SK-N-SH (cell line): ENCODE measurements at regions not wholly inside any gene's neighbourhood (a gene's known extent, or its start where the extent isn't known, plus 50 kb on each side); places are given as distances from the start of the nearest gene placed in this dataset.

Source experiments
- CTCF ChIA-PET: fragments of 300-600, 350-600 bp; formaldehyde crosslinking; extraction: SDS; loops from one replicate; lab custom pipeline; 2021; lab: Yijun Ruan, JAX
- POLR2A ChIA-PET: fragments of 350-600 bp; sonication (Branson Sonifier 250); formaldehyde crosslinking; extraction: SDS; loops from one replicate; lab custom pipeline; 2020; ENCODE audit warnings: antibody characterized with exemption, inconsistent platforms; lab: Yijun Ruan, JAX
- DNase-seq: peaks from one replicate; pipeline ENCODE4 v3.0.0; 2012
- H2AFZ ChIP-seq: fragments of 200-600 bp; sonication (generic); 2 replicates; pipeline ENCODE4 v1.8.1; 2016; ENCODE audit warnings: antibody characterized with exemption, mild to moderate bottlenecking, low read depth
- H3F3A ChIP-seq: fragments of 200-600 bp; sonication (generic); replicated peaks from 2 replicates; pipeline ENCODE3; 2016; ENCODE audit warnings: antibody characterized with exemption, mild to moderate bottlenecking; ENCODE audit not compliant: insufficient read depth
- H3K27ac ChIP-seq, 2 experiments: fragments of 200-500 bp in 1 of 2; fragments of 200-600 bp in 1 of 2; sonication (Bioruptor generic) in 1 of 2; sonication (generic), shearing (Covaris generic) in 1 of 2; 2 replicates each; pipeline versions ENCODE4 v1.5.1 to v1.6.1; 2014 to 2016; ENCODE audit warnings: low read depth in 2 of 2, inconsistent platforms in 1 of 2, low read length in 1 of 2, mild to moderate bottlenecking in 1 of 2, mixed read lengths in 1 of 2
- H3K27me3 ChIP-seq: fragments of 200-600 bp; sonication (generic), shearing (Covaris generic); 2 replicates; pipeline ENCODE4 v1.6.1; 2016; ENCODE audit warnings: mixed run types; ENCODE audit not compliant: insufficient read depth
- H3K36me3 ChIP-seq, 2 experiments: fragments of 200-500 bp in 1 of 2; fragments of 200-600 bp in 1 of 2; sonication (Bioruptor generic) in 1 of 2; sonication (generic) in 1 of 2; replicated peaks in 1 of 2; 2 replicates each; pipeline versions ENCODE3 to v1.5.1; 2014 to 2016; ENCODE audit warnings: low read length in 1 of 2, mild to moderate bottlenecking in 1 of 2; ENCODE audit not compliant: insufficient read depth in 2 of 2, control insufficient read depth in 1 of 2
- H3K4me1 ChIP-seq, 2 experiments: fragments of 200-500 bp in 1 of 2; fragments of 200-600 bp in 1 of 2; sonication (Bioruptor generic) in 1 of 2; sonication (generic), shearing (Covaris generic) in 1 of 2; 2 replicates each; pipeline versions ENCODE4 v1.5.1 to v1.6.1; 2014 to 2016; ENCODE audit warnings: low read depth in 1 of 2, low read length in 1 of 2, mixed run types in 1 of 2; ENCODE audit not compliant: insufficient read depth in 2 of 2, control insufficient read depth in 1 of 2
- H3K4me2 ChIP-seq: fragments of 200-600 bp; sonication (generic), shearing (Covaris generic); 2 replicates; pipeline ENCODE4 v1.6.1; 2017; ENCODE audit warnings: mixed run types
- H3K4me3 ChIP-seq, 2 experiments: fragments of 200-500 bp in 1 of 2; fragments of 200-600 bp in 1 of 2; sonication (Bioruptor generic) in 1 of 2; sonication (generic), shearing (Covaris generic) in 1 of 2; 2 replicates each; pipeline versions ENCODE4 v1.5.1 to v1.8.1; 2014 to 2016; ENCODE audit warnings: low read depth in 2 of 2, inconsistent platforms in 1 of 2, low read length in 1 of 2, mild to moderate bottlenecking in 1 of 2, mixed read lengths in 1 of 2, moderate library complexity in 1 of 2
- H3K79me2 ChIP-seq: fragments of 200-600 bp; sonication (generic); 2 replicates; pipeline ENCODE4 v1.8.1; 2017; ENCODE audit warnings: mild to moderate bottlenecking; ENCODE audit not compliant: insufficient read depth
- H3K9ac ChIP-seq: fragments of 200-600 bp; sonication (generic); 2 replicates; pipeline ENCODE4 v1.6.1; 2017; ENCODE audit warnings: mixed run types
- H3K9me2 ChIP-seq: fragments of 200-600 bp; sonication (generic); 2 replicates; pipeline ENCODE4 v1.6.1; 2017; ENCODE audit warnings: mixed run types
- H3K9me3 ChIP-seq: fragments of 200-600 bp; sonication (generic); 2 replicates; pipeline ENCODE4 v1.6.1; 2017; ENCODE audit warnings: mixed run types, mild to moderate bottlenecking, moderate library complexity
- H4K20me1 ChIP-seq: fragments of 200-600 bp; sonication (generic); 2 replicates; pipeline ENCODE4 v1.6.1; 2017; ENCODE audit warnings: mild to moderate bottlenecking, mixed run types; ENCODE audit not compliant: insufficient read depth
- CHD2 ChIP-seq: fragments of 150-350 bp; IDR thresholded peaks from 2 replicates; pipeline ENCODE4 v1.6.1; 2018; ENCODE audit warnings: low read length; ENCODE audit not compliant: partially characterized antibody
- EP300 ChIP-seq, 2 experiments: IDR thresholded peaks; 2 replicates each; pipeline versions ENCODE4 v1.4.0 to v1.6.1; 2012; ENCODE audit warnings: borderline replicate concordance in 1 of 2, low read depth in 1 of 2, low read length in 1 of 2
- GABPA ChIP-seq: IDR thresholded peaks from 2 replicates; pipeline ENCODE4 v1.4.0; 2012; ENCODE audit warnings: low read depth, mild to moderate bottlenecking
- JUND ChIP-seq: IDR thresholded peaks from 2 replicates; pipeline ENCODE4 v1.4.0; 2012
- POLR2AphosphoS5 ChIP-seq: IDR thresholded peaks from 2 replicates; pipeline ENCODE4 v1.6.1; 2012; ENCODE audit warnings: low read depth, low read length
- TAF1 ChIP-seq: IDR thresholded peaks from 2 replicates; pipeline ENCODE4 v1.6.1; 2012; ENCODE audit warnings: low read depth, mild to moderate bottlenecking, low read length, moderate library complexity, borderline replicate concordance
- TCF12 ChIP-seq: IDR thresholded peaks from 2 replicates; pipeline ENCODE4 v1.4.0; 2012
- YY1 ChIP-seq: IDR thresholded peaks from 2 replicates; pipeline ENCODE4 v1.4.0; 2012; ENCODE audit warnings: low read depth, mild to moderate bottlenecking
- WGBS: methylation state at CpG from one replicate; pipeline ENCODE4 v1.1.6; 2017; ENCODE audit warnings: low lambda C conversion rate; 5-methylcytosine and 5-hydroxymethylcytosine counted together
- TF ChIP-seq, protein P1 (sequence below): IDR thresholded peaks from 2 replicates; pipeline ENCODE4 v1.4.0; 2012; ENCODE audit warnings: low read depth, borderline replicate concordance
- TF ChIP-seq, protein P2 (sequence below): IDR thresholded peaks from 2 replicates; pipeline ENCODE4 v1.4.0; 2012; ENCODE audit warnings: low read depth

DNA sequence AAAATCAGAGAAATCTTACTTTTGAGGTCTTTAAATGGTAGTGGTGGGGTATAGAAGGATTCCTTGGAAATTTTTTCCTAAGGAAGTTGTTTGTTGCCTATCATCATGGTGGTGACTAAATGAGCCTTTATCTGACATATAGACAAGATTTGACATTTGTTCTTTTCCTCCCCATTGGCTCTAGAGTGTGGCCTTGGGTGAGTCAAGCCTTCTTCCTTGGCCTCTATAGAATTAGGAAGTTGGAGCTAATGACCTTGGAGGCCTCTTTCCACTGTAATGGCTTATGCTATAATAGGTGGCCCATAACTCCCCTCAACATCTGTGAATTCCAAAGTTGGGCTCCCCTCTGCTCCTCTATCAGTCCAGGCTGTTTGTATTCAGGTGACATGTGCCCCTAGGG, 79.1 kb upstream of the HNF1B start:
- H3K4me3 ChIP-seq = no peak overlapping the region
- TF ChIP-seq CHD2 = no peak
- no peak for TF ChIP-seq JUND
- no peak for TF ChIP-seq YY1
- TF ChIP-seq, protein P1, sequence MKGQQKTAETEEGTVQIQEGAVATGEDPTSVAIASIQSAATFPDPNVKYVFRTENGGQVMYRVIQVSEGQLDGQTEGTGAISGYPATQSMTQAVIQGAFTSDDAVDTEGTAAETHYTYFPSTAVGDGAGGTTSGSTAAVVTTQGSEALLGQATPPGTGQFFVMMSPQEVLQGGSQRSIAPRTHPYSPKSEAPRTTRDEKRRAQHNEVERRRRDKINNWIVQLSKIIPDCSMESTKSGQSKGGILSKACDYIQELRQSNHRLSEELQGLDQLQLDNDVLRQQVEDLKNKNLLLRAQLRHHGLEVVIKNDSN = no peak
- no peak for TF ChIP-seq TCF12
- TF ChIP-seq, protein P2, sequence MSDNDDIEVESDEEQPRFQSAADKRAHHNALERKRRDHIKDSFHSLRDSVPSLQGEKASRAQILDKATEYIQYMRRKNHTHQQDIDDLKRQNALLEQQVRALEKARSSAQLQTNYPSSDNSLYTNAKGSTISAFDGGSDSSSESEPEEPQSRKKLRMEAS = no peak
- TF ChIP-seq POLR2AphosphoS5 = no peak
- TF ChIP-seq, all 33 proteins: peak for 0
- Histone ChIP-seq H3K9ac (no peak overlapping the region), H3K4me1 (peaks cover 0 to 17% of the 10 kb centered on the region in 2 experiments; a peak in 2 of 4 replicates), H3K79me2 (no peaks in the 10 kb centered on the region), H3K36me3 (no peaks in the 10 kb centered on the region), H4K20me1 (no peaks in the 10 kb centered on the region), H3F3A (peaks cover 4% of the 10 kb centered on the region), H3K27me3 (no peaks in the 10 kb centered on the region), H3K9me2 (no peaks in the 10 kb centered on the region), H3K4me2 (no peak overlapping the region), H3K9me3 (no peaks in the 10 kb centered on the region), H2AFZ (no peak overlapping the region; the same call in 1 of the 2 replicates), H3K27ac (no peak overlapping the region)
- CTCF ChIA-PET = interaction anchor here (3.2 kb wide), 1 partner anchor 8 kb away, joined by 16 read pairs; no protein-coding TSS in a partner anchor
- DNase-seq = no peak
- POLR2A ChIA-PET = no interaction called here

DNA sequence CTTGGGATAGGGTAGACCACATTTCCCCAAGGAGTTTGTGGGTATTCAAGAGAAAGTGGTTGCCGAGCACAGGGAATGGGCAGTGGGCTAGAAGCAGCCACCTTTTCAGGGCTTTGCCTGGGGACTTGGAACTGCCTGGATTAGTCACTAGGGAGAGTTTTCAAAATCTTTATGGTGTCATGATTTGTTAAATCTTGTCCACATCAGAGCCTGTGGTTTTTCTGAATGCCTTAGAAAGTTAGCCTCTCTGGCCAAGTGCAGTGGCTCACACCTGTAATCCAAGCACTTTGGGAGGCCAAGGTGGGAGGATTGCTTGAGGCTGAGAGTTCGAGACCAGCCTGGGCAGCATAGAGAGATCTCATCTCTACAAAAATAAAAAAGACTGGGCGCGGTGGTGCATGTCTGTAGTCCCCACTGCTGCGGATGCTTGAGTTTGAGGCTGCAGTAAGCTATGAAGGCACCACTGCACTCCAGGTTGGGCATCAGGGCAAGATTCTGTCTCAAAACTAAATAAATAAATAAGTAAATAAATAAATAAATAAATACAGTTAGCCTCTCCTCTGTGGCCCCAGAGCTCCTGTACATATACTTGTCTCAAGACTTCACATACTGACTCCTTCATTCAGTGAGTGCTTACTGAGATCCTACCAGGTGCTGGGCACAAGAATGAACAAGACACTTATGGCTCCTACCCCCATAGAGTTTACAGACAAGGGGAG, 76.3 kb upstream of the HNF1B start:
- DNase-seq = no peak
- Histone ChIP-seq H3K9me2 (no peaks in the 10 kb centered on the region), H3K9ac (no peak overlapping the region), H3F3A (peaks cover 4% of the 10 kb centered on the region), H3K9me3 (no peaks in the 10 kb centered on the region), H3K79me2 (no peaks in the 10 kb centered on the region), H3K27ac (no peak overlapping the region), H2AFZ (no peak overlapping the region), H3K36me3 (no peaks in the 10 kb centered on the region)
- CTCF ChIA-PET = interaction anchor here (1.5 kb wide), 1 partner anchor 171 kb away, joined by 6 read pairs; no protein-coding TSS in a partner anchor
- TF ChIP-seq GABPA (no peak), EP300 (IDR thresholded peaks at IDR 0.05; ENCODE audit: borderline replicate concordance in 1 of 2, low read depth in 1 of 2, low read length in 1 of 2) (no peak), TAF1 (no peak)
- TF ChIP-seq, all 33 proteins: peak for 0
- POLR2A ChIA-PET = no interaction called here
- 93% methylated on average over 5 of the region's 5 CpGs for WGBS
- Histone ChIP-seq H4K20me1 (no peaks in the 10 kb centered on the region), H3K4me2 (no peak overlapping the region), H3K4me3 (no peak overlapping the region), H3K4me1 (peaks cover 0 to 12% of the 10 kb centered on the region in 2 experiments; a peak in 2 of 4 replicates), H3K27me3 (no peaks in the 10 kb centered on the region)
